Sigmoid colon (tissue), 6 donors: ENCODE measurements at regions not wholly inside any gene's neighbourhood (a gene's known extent, or its start where the extent isn't known, plus 50 kb on each side); places are given as distances from the start of the nearest gene placed in this dataset.
"Not testable (repeated sequence)": the region's sequence is repeated elsewhere in the genome, so short reads cannot be mapped to it uniquely, and the experiment has no call there.

Experiments used
- DNase-seq: peaks from one replicate; pipeline ENCODE4 v3.0.0-alpha.2; 2019
- H3K27ac ChIP-seq, 4 donors: fragments of 200-600 bp; sonication (generic); one replicate each; pipeline ENCODE4 v1.5.1; 2016 to 2019; ENCODE audit warnings: mild to moderate bottlenecking in 1 of 4
- H3K27me3 ChIP-seq, 3 donors: fragments of 200-600 bp; sonication (generic); one replicate each; pipeline ENCODE4 v1.5.1; 2019; ENCODE audit warnings: mild to moderate bottlenecking in 1 of 3
- H3K36me3 ChIP-seq, 4 donors: fragments of 200-600 bp; sonication (generic); one replicate each; pipeline ENCODE4 v1.5.1; 2016 to 2019
- H3K4me1 ChIP-seq, 4 donors: fragments of 200-600 bp; sonication (generic); one replicate each; pipeline ENCODE4 v1.5.1; 2017 to 2019
- H3K4me3 ChIP-seq, 4 donors: fragments of 200-600 bp; sonication (generic); one replicate each; pipeline ENCODE4 v1.5.1; 2017 to 2019; ENCODE audit warnings: mild to moderate bottlenecking in 2 of 4, moderate library complexity in 1 of 4
- H3K9me3 ChIP-seq, 4 donors: fragments of 200-600 bp in 3 of 4; sonication (generic) in 3 of 4; one replicate each; pipeline versions ENCODE4 v1.5.1 to v1.6.1; 2013 to 2019
- EP300 ChIP-seq, 4 donors: sonication (generic); formaldehyde crosslinking; IDR thresholded peaks; one replicate each; pipeline ENCODE4 v1.6.1; 2017; ENCODE audit warnings: antibody characterized with exemption in 4 of 4
- POLR2A ChIP-seq, 2 donors: fragments of 450-650 bp; IDR thresholded peaks; one replicate each; pipeline ENCODE4 v1.6.1; 2016; ENCODE audit warnings: antibody characterized with exemption in 2 of 2, mild to moderate bottlenecking in 2 of 2, moderate library complexity in 2 of 2
- POLR2AphosphoS5 ChIP-seq, 4 donors: sonication (generic); formaldehyde crosslinking; IDR thresholded peaks; one replicate each; pipeline ENCODE4 v1.6.1; 2017; ENCODE audit warnings: antibody characterized with exemption in 4 of 4
- WGBS, 2 donors: extraction: QIAGEN DNeasy Blood & Tissue Kit; methylation state at CpG; one replicate each; pipeline ENCODE4 v1.1.7; 2013; 5-methylcytosine and 5-hydroxymethylcytosine counted together
- intact Hi-C: fragments of 100-400 bp; cut with DNase I; formaldehyde crosslinking; loops from one replicate; pipeline ENCODE4 v1.15.1; 2023
- TF ChIP-seq, protein P1 (sequence below), 4 experiments: fragments of 450-650 bp in 3 of 4; fragments of 200-600 bp in 1 of 4; IDR thresholded peaks; one replicate each; pipeline ENCODE4 v1.5.1; 2016 to 2019; ENCODE audit warnings: antibody characterized with exemption in 4 of 4, mild to moderate bottlenecking in 3 of 4, moderate library complexity in 2 of 4
- donor health status: healthy with polysubstance abuse.
- donor health status: healthy.

DNA sequence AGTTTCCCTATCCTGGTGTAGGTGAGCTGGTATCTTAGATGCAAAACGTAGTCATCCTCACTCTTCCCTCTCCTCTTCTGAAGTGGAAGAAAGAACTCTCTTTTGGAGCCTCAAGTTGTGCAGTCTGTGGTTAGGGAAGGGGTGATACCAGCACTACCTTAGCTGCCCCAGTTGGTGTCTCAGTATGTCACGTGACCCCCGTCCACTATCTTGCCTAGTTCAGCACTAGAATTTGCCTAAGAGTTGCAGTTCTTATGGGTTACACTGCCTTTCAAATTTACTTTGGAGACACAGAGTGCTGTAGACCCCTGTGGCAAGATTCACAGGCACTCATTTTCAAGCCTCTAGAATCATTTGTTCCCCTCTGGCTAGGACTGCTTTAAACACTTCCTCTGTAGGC is 322.8 kb upstream of the EDA2R start:
- no peak for TF ChIP-seq EP300 (IDR thresholded peaks at IDR 0.05)
- TF ChIP-seq, protein P1, sequence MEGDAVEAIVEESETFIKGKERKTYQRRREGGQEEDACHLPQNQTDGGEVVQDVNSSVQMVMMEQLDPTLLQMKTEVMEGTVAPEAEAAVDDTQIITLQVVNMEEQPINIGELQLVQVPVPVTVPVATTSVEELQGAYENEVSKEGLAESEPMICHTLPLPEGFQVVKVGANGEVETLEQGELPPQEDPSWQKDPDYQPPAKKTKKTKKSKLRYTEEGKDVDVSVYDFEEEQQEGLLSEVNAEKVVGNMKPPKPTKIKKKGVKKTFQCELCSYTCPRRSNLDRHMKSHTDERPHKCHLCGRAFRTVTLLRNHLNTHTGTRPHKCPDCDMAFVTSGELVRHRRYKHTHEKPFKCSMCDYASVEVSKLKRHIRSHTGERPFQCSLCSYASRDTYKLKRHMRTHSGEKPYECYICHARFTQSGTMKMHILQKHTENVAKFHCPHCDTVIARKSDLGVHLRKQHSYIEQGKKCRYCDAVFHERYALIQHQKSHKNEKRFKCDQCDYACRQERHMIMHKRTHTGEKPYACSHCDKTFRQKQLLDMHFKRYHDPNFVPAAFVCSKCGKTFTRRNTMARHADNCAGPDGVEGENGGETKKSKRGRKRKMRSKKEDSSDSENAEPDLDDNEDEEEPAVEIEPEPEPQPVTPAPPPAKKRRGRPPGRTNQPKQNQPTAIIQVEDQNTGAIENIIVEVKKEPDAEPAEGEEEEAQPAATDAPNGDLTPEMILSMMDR (IDR thresholded peaks at IDR 0.05): no peak
- TF ChIP-seq POLR2A (IDR thresholded peaks at IDR 0.05): no peak
- TF ChIP-seq POLR2AphosphoS5 (IDR thresholded peaks at IDR 0.05): no peak
- DNase-seq: no peak
- Histone ChIP-seq H3K4me3 (no peak overlapping the region), H3K36me3 (no peaks in the 10 kb centered on the region), H3K27ac (no peak overlapping the region), H3K27me3 (no peaks in the 10 kb centered on the region), H3K4me1 (no peaks in the 10 kb centered on the region), H3K9me3 (no peaks in the 10 kb centered on the region)
- intact Hi-C loops: no loop called here
- WGBS, 2 donors: 84 to 85% methylated on average over 3 of the region's 3 CpGs

DNA sequence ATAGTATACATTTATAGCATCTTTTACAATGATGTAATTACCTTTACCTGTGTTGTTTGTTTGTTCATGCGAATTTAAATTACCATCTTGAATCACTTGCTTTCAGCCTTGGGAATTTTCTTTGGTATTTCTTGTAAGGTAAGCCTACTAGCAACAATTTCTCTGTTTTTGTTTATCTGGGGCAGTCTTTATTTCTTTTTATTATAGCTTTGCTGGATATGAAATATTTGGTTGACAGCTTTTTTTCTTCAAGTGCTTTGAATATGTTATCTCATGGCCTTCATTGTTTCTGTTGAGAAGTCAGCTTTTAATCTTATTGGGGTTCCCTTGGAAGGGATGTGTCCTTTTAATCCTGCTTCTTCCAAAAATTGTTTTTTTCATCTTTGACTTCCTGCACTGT is 292.8 kb upstream of the EDA2R start:
- no peak for DNase-seq
- Histone ChIP-seq H3K27me3 (no peaks in the 10 kb centered on the region), H3K4me3 (no peak overlapping the region), H3K9me3 (no peaks in the 10 kb centered on the region), H3K36me3 (no peaks in the 10 kb centered on the region), H3K27ac (no peak overlapping the region), H3K4me1 (no peaks in the 10 kb centered on the region)
- TF ChIP-seq, protein P1 (IDR thresholded peaks at IDR 0.05): no peak
- no peak for TF ChIP-seq EP300 (IDR thresholded peaks at IDR 0.05)
- TF ChIP-seq POLR2A (IDR thresholded peaks at IDR 0.05): no peak
- no peak for TF ChIP-seq POLR2AphosphoS5 (IDR thresholded peaks at IDR 0.05)
- WGBS, 2 donors: 93 to 97% methylated on average over 1 of the region's 1 CpG
- intact Hi-C loops: no loop called here

DNA sequence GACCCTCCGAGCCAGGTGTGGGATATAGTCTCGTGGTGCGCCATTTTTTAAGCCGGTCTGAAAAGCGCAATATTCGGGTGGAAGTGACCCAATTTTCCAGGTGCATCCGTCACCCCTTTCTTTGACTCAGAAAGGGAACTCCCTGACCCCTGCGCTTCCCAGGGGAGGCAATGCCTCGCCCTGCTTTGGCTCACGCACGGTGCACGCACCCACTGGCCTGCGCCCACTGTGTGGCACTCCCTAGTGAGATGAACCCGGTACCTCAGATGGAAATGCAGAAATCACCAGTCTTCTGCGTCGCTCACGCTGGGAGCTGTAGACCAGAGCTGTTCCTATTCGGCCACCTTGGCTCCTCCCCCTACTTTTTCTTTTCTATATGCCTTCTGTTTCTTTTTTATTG is 291.6 kb upstream of the EDA2R start:
- H3K4me1 ChIP-seq, H3K27me3 ChIP-seq, H3K27ac ChIP-seq, H3K36me3 ChIP-seq, DNase-seq, H3K4me3 ChIP-seq, H3K9me3 ChIP-seq, intact Hi-C loops: not testable (repeated sequence)
- WGBS, 2 donors: 96 to 97% methylated on average over 16 to 18 of the region's 18 CpGs

DNA sequence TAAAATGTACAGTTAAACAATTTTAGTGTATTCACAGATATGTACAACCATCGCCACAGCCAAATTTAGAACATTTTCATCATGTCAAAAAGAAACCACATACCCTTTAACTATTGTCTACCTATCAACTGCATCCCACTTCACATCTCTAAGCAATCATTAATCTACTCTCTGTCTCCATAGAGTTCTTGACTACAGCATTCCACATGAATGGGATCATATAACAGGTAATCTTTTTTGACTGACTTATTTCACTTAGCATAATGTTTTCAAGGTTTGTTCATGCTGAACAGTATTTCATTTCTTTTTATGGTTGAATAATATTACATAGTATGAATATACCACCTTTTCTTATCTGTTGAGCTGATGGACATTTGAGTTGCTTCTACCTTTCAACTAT is 281.4 kb upstream of the EDA2R start:
- 85 to 89% methylated on average over 1 of the region's 1 CpG for WGBS, 2 donors
- H3K4me1 ChIP-seq: no peaks in the 10 kb centered on the region
- H3K36me3 ChIP-seq: no peaks in the 10 kb centered on the region
- DNase-seq: no peak
- no peaks in the 10 kb centered on the region for H3K27me3 ChIP-seq
- H3K27ac ChIP-seq: no peak overlapping the region
- H3K9me3 ChIP-seq: no peaks in the 10 kb centered on the region
- no peak for TF ChIP-seq POLR2A (IDR thresholded peaks at IDR 0.05)
- TF ChIP-seq, protein P1 (IDR thresholded peaks at IDR 0.05): no peak
- TF ChIP-seq EP300 (IDR thresholded peaks at IDR 0.05): no peak
- TF ChIP-seq POLR2AphosphoS5 (IDR thresholded peaks at IDR 0.05): no peak
- no peak overlapping the region for H3K4me3 ChIP-seq
- intact Hi-C loops: no loop called here

DNA sequence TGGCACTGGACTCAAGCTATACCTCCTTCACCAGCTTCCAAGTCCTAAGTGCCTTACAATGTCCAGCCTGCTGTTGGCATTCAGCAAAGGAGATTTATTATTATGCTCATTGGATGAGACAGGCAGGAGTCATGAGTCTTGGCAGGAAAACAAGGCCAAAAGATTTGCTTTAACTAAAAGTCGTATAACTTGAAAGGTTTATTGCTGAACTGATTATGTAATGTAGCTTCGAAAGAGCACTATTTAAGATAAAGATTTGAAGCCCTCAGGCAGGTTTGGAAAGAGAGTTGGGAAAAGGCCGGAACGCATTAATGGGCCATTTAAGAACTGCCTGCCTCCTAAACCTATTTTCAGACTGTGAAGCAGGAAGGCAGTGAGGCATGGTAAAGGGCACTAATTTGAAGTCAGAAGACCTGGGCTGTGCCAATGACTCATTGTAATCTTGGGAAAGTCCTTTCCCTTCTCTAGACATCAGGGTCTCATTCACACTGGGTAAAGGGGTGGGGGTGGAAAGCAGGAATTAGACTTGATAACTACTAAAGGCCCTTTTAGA is 280.5 kb upstream of the EDA2R start:
- Histone ChIP-seq H3K9me3 (no peaks in the 10 kb centered on the region), H3K4me1 (no peaks in the 10 kb centered on the region), H3K36me3 (no peaks in the 10 kb centered on the region), H3K27me3 (no peaks in the 10 kb centered on the region), H3K4me3 (no peak overlapping the region), H3K27ac (no peak overlapping the region)
- intact Hi-C loops: no loop called here
- no peak for DNase-seq
- TF ChIP-seq POLR2A (IDR thresholded peaks at IDR 0.05): no peak
- TF ChIP-seq, protein P1 (IDR thresholded peaks at IDR 0.05): no peak
- TF ChIP-seq EP300 (IDR thresholded peaks at IDR 0.05): no peak
- no peak for TF ChIP-seq POLR2AphosphoS5 (IDR thresholded peaks at IDR 0.05)
- 12 to 52% methylated on average over 4 of the region's 4 CpGs for WGBS, 2 donors
